GM12875 (cell line): ENCODE measurements at regions not wholly inside any gene's neighbourhood (a gene's known extent, or its start where the extent isn't known, plus 50 kb on each side); places are given as distances from the start of the nearest gene placed in this dataset.

Source experiments
- H3K4me3 ChIP-seq: one replicate; pipeline ENCODE4 v1.5.1; 2011; ENCODE audit warnings: low read depth, low read length, control low read depth
- TF ChIP-seq, protein P1 (sequence below): IDR thresholded peaks from 2 replicates; pipeline ENCODE4 v1.5.1; 2011; ENCODE audit warnings: low read depth, mild to moderate bottlenecking, control low read depth, inconsistent platforms, low read length, moderate library complexity, borderline replicate concordance; ENCODE audit not compliant: insufficient read depth

DNA sequence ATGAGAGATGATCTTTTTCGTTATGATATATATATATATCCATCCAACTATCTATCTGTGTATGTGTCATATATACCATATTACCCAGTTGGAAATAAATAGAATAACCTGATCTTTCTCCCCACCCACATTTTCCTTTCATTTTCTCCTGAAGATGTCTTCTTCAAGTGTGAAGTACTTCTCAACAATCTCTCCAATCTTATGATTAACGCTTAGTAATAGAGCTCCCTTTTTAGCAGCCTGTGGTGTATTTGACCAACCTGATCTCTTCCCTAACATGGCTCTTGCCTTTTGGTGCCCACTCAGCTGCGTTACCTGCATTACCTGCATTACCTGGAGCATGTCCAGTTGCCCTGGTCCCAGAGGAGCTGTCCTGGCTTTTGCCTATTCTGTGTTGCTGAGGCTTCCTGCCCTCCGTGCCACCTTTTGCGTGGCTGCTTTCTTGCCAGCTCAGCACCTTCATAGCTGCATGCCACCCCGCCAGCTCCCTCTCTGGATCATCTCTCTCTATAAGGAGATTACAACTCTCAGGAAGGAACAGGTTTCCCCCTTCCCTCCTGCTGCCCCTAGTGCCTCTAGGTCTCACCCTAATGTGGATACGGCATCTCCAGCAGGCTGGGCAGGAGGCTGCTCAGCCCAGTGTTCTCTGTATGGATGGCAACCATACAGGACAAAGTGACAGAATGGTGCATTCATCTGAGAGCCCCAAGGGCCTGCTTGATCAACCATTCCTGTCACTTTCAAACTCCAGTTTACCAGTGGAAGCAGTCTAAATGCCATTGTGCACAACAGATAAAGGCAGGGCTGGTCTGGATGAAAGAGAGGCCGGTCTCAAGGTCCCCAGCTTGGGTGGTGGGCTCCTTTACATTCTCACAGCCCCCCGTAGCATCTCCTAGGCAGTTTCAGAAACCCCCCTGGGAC lies 126.7 kb downstream of the GADD45G start:
- TF ChIP-seq, protein P1, sequence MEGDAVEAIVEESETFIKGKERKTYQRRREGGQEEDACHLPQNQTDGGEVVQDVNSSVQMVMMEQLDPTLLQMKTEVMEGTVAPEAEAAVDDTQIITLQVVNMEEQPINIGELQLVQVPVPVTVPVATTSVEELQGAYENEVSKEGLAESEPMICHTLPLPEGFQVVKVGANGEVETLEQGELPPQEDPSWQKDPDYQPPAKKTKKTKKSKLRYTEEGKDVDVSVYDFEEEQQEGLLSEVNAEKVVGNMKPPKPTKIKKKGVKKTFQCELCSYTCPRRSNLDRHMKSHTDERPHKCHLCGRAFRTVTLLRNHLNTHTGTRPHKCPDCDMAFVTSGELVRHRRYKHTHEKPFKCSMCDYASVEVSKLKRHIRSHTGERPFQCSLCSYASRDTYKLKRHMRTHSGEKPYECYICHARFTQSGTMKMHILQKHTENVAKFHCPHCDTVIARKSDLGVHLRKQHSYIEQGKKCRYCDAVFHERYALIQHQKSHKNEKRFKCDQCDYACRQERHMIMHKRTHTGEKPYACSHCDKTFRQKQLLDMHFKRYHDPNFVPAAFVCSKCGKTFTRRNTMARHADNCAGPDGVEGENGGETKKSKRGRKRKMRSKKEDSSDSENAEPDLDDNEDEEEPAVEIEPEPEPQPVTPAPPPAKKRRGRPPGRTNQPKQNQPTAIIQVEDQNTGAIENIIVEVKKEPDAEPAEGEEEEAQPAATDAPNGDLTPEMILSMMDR, result no peak
- H3K4me3 ChIP-seq, result no peak overlapping the region

DNA sequence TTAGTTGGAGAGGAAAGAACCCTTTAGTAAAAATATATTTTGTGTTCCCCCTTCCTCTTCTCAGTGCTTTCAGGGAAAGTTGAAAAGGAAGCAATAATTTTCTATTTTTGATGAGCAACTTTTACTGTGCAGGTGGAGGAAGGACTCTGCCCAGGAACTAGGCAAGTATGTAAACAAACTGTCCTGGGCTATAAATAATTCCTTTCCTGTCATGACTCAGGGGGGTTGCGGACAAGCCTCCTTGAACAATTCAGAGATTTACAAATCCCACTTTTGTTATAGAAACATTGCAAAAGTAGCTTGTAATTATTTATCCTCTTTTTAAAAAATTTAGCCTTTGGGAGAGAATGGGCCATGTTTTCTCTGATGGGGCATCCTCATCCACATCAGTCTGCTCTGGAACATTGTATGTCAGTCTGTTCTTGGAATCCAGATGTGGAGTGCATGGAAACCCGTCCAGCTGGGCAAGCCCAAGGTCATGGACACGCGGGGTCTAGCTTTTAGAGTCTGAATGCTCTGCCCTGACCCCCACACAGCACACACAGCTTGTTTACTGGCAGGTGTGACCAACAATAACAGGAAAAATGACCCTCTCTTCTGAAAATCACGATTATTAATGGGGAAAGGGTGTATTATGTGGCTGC lies 127.6 kb downstream of the GADD45G start:
- no peak overlapping the region for H3K4me3 ChIP-seq
- TF ChIP-seq, protein P1, result no peak

DNA sequence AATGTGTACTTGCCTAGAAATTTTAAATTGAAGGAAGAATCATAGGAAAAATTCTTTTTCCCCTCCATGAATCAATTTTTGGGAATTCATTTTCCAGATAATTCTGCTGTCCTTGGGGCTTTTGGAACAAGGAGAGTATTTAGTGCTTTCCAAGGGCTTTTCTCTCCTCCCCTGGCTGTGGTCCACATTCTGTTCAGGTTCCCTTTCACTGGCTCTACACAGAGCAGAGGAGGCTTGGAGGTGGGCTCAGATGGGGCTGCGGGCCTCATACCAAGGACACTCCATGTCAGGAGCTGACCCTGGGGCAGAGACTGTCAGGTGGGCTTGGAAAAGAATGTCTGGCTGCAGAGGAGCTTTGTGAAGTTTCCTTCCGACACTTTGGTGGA lies 128.1 kb downstream of the GADD45G start:
- H3K4me3 ChIP-seq, result no peak overlapping the region
- TF ChIP-seq, protein P1, result no peak

DNA sequence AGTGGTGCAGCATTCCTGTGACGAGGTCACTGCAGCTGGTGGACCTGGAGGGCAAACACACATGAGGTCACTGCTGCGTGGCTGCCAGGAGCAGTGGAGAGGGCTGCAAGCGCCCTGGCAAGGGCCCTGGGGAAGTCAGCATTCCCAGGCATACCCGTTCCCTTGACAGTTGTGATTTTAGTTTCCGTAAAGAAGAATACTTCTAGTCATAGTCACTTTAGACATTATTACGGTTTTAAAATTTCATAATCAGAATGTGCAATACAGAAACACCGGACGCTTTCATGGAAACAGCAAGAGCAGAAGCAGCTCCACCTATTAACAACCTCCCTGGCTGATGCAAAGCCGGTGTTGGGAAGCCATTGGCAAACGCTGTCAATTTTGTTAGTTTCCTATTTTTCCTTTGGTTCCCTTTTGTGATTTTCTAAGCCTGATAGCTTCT lies 129.8 kb downstream of the GADD45G start:
- no peak overlapping the region for H3K4me3 ChIP-seq
- TF ChIP-seq, protein P1, result no peak

DNA sequence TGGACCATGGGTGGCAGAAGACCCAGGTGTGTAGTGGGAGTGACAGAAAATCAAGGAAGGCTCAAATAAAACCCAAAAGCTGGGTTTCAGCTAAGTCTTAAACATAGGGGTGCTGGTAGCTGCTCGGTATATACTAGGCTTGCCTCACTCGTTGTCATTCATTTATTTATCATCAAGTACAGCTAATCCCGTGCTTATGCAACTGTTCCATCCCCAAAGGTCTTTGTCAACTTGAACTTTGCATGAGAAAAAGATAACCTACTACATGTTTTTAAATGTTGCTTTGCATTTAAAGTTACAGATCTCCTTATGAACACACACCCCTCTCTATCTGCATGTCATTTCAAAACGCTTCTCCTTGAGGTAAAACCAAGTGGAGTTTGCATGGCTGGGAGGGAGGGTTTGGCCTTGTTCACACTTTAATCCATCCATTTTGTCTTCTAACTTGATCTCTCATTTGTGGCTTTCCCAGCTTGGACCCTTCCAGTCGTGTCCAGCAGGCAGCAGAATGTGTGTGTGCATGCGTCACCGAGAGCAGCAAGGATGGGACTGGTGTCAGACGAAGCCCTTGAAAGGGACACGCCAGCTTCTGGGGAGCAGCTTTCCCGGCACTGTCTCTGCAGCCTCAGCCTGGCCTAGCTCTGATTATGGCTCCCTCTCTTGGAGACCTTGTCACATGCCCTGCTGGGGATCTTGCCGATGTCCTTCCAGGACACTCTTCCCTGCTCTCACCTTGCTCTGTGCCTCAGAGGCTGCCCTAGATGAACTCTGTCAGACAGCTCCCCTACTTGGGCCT lies 133.5 kb downstream of the GADD45G start:
- H3K4me3 ChIP-seq, result no peak overlapping the region
- TF ChIP-seq, protein P1, result no peak

DNA sequence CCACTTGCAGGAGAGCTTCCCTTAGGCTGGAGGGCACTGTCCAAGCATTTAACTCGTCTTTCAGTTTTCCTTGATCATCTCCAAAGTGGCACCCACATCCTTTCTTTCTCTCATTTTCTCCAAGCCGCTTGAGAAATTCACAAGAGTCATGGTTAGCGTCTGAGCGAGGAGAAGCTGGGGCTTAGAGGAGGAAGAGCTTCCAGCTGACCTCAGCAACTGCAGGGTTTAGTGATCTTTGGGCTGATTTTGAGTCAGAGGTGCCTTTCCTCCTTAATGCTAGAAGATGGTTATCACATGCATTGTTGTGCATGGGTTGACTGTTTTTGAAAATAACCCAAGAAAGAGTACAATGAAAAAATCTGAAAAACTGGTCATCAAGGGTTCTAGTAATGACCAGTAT lies 134.7 kb downstream of the GADD45G start:
- TF ChIP-seq, protein P1, result no peak
- no peak overlapping the region for H3K4me3 ChIP-seq

DNA sequence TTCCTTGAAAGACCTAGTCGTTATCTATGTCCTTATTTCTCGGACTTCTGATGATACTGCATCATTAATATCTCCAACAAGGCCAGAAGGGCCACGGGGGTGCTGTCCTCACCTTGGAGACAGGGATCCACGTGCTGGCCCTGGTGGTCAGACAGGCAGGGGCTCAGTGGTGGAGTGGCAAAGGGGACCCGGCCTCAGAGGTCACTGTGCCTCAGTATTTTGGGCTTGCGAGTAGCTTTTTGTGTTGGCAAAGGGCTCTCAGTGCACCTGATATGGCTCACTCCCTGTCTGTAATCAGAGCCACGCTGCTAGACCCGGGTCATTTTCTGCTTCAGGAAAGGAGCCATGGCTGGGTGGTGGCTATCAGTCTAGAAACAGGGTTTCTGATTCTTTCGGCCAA lies 135.1 kb downstream of the GADD45G start:
- H3K4me3 ChIP-seq, result no peak overlapping the region
- TF ChIP-seq, protein P1, result no peak
